GF-D8 (cell line): ENCODE measurements at regions not wholly inside any gene's neighbourhood (a gene's known extent, or its start where the extent isn't known, plus 50 kb on each side); places are given as distances from the start of the nearest gene placed in this dataset.
A peak's percentile ranks its signal among the peaks of the same experiment; 100 is the strongest.
"Not testable (repeated sequence)": the region's sequence is repeated elsewhere in the genome, so short reads cannot be mapped to it uniquely, and the experiment has no call there.

ENCODE experiments used
- DNase-seq: peaks from one replicate; lab custom pipeline; 2025; lab: John Stamatoyannopoulos, UW

- no peak for DNase-seq
These were observed 1226.0 kb downstream of the CDH8 start for GRCh38 chr16:60810250-60810649.

GRCh38 chr16:60792437-60792836 is 1243.8 kb downstream of the CDH8 start:
- no peak for DNase-seq

GRCh38 chr16:60788631-60789030 is 1247.6 kb downstream of the CDH8 start:
- no peak for DNase-seq

GRCh38 chr16:60776281-60776680 is 1260.0 kb downstream of the CDH8 start:
- no peak for DNase-seq

GRCh38 chr16:60771138-60771537 is 1265.1 kb downstream of the CDH8 start:
- DNase-seq = peak; percentile 5

- DNase-seq = not testable (repeated sequence)
These were observed 1265.9 kb downstream of the CDH8 start for GRCh38 chr16:60770384-60770783.

- DNase-seq = no peak
These were observed 1272.4 kb downstream of the CDH8 start for GRCh38 chr16:60763869-60764268.

GRCh38 chr16:60755907-60756306 is 1280.3 kb downstream of the CDH8 start:
- DNase-seq = no peak

GRCh38 chr16:60748366-60748765 is 1287.9 kb downstream of the CDH8 start:
- no peak for DNase-seq

GRCh38 chr16:60744198-60744597 is 1292.0 kb downstream of the CDH8 start:
- no peak for DNase-seq

GRCh38 chr16:60741810-60742209 is 1294.4 kb downstream of the CDH8 start:
- DNase-seq = no peak

- DNase-seq = no peak
These were observed 1296.2 kb downstream of the CDH8 start for GRCh38 chr16:60739737-60740683.

- DNase-seq = no peak
These were observed 1304.7 kb downstream of the CDH8 start for GRCh38 chr16:60731329-60732050.

- no peak for DNase-seq
These were observed 1307.2 kb downstream of the CDH8 start for GRCh38 chr16:60729051-60729450.

- DNase-seq = no peak
These were observed 1308.4 kb downstream of the CDH8 start for GRCh38 chr16:60727851-60728250.

GRCh38 chr16:60720060-60720459 is 1316.2 kb downstream of the CDH8 start:
- no peak for DNase-seq

GRCh38 chr16:60717808-60718207 is 1318.4 kb downstream of the CDH8 start:
- no peak for DNase-seq

GRCh38 chr16:60712144-60712543 is 1324.1 kb downstream of the CDH8 start:
- DNase-seq = no peak

GRCh38 chr16:60704726-60705125 is 1331.5 kb downstream of the CDH8 start:
- DNase-seq = no peak

- no peak for DNase-seq
These were observed 1333.1 kb downstream of the CDH8 start for GRCh38 chr16:60703096-60703495.

GRCh38 chr16:60686824-60687223 is 1349.4 kb downstream of the CDH8 start:
- no peak for DNase-seq

GRCh38 chr16:60684002-60684401 is 1352.2 kb downstream of the CDH8 start:
- no peak for DNase-seq

- no peak for DNase-seq
These were observed 1354.0 kb downstream of the CDH8 start for GRCh38 chr16:60682219-60682618.
